Upper lobe of right lung (tissue), 1 donor: ENCODE measurements at regions not wholly inside any gene's neighbourhood (a gene's known extent, or its start where the extent isn't known, plus 50 kb on each side); places are given as distances from the start of the nearest gene placed in this dataset.

Source experiments
- ATAC-seq: fragments of 200-7000 bp; cut with Tn5 transposase; one replicate; pipeline ENCODE4 v1.9.1; 2020; ENCODE audit warnings: mild to moderate bottlenecking, moderate library complexity
- DNase-seq: peaks from one replicate; pipeline ENCODE4 v3.0.0-alpha.2; 2020
- H3K27ac ChIP-seq: fragments of 200-600 bp; one replicate; pipeline ENCODE4 v1.8.0; 2022
- H3K27me3 ChIP-seq: fragments of 200-600 bp; one replicate; pipeline ENCODE4 v1.8.0; 2022; ENCODE audit warnings: mild to moderate bottlenecking
- H3K36me3 ChIP-seq: fragments of 200-600 bp; one replicate; pipeline ENCODE4 v1.8.0; 2022
- H3K4me1 ChIP-seq: fragments of 200-600 bp; one replicate; pipeline ENCODE4 v1.8.0; 2022
- H3K4me3 ChIP-seq: fragments of 200-600 bp; one replicate; pipeline ENCODE4 v1.8.0; 2022; ENCODE audit warnings: mild to moderate bottlenecking
- H3K9me3 ChIP-seq: fragments of 200-600 bp; one replicate; pipeline ENCODE4 v1.8.0; 2022
- intact Hi-C: fragments of 100-400 bp; cut with DNase I; formaldehyde crosslinking; loops from one replicate; pipeline ENCODE4 v1.11.0; 2022
- TF ChIP-seq, protein P1 (sequence below): fragments of 200-600 bp; IDR thresholded peaks from one replicate; pipeline ENCODE4 v1.8.0; 2022; ENCODE audit warnings: antibody characterized with exemption
- donor health status: DM: no; HTN: yes; CAD: no; lungs with severe emphysema.

DNA sequence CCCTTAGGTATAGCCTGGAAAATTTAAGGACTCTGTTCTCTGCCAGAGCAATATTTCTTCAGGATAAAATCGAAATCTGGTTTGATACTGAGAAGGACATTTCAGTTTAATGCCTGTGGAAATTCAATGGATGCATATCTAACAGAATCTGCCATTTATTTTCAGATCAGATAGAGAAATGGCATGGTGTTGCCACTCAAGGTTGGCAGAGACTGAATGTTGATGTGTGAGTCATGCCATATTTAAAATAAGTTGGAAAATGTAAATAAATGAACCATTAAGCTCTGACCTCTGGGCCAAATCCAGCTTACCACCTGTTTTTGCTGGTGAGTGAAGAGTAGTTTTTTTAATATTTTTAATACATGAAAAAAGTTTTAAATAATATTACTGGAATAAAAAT lies 594.6 kb downstream of the DOK5 start:
- H3K4me1 ChIP-seq = no peaks in the 10 kb centered on the region
- no peak overlapping the region for H3K27ac ChIP-seq
- TF ChIP-seq, protein P1, sequence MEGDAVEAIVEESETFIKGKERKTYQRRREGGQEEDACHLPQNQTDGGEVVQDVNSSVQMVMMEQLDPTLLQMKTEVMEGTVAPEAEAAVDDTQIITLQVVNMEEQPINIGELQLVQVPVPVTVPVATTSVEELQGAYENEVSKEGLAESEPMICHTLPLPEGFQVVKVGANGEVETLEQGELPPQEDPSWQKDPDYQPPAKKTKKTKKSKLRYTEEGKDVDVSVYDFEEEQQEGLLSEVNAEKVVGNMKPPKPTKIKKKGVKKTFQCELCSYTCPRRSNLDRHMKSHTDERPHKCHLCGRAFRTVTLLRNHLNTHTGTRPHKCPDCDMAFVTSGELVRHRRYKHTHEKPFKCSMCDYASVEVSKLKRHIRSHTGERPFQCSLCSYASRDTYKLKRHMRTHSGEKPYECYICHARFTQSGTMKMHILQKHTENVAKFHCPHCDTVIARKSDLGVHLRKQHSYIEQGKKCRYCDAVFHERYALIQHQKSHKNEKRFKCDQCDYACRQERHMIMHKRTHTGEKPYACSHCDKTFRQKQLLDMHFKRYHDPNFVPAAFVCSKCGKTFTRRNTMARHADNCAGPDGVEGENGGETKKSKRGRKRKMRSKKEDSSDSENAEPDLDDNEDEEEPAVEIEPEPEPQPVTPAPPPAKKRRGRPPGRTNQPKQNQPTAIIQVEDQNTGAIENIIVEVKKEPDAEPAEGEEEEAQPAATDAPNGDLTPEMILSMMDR = no peak
- ATAC-seq = no peak
- H3K27me3 ChIP-seq = no peaks in the 10 kb centered on the region
- no peaks in the 10 kb centered on the region for H3K9me3 ChIP-seq
- no peak for DNase-seq
- intact Hi-C loops = no loop called here
- no peaks in the 10 kb centered on the region for H3K36me3 ChIP-seq
- no peak overlapping the region for H3K4me3 ChIP-seq

DNA sequence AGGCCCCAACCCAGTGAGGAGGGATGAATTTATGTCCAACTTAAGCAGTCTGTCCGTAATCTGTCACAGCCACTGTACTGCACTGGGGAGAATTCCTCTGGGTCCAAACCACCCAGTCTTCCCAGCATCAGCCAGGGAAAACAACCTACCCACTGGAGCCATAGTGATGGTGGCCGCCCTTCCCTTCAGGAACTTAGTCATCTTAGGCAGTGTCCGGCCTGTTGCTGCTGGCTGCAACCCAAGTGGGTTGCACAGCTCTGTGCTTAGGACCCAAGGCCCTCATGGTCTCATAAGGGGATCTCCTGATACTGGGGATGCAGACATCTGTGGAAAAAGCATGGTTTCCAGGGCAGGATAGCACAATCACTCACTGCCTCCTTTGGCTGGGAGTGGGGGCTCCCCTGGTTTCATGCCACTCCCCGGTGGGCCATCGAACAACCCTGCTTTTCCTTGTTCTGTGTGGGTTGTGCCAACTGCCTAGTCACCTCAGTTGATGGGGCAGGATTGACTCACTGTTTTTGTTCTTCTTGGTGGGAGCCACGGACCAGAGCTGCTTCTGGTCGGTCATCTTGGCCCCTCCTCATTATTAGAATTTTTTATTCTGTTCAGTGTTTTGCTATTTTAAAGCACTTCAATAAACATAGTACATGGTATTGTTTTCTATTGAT lies 591.9 kb downstream of the DOK5 start:
- H3K27ac ChIP-seq = no peak overlapping the region
- TF ChIP-seq, protein P1 = no peak
- H3K4me1 ChIP-seq = no peaks in the 10 kb centered on the region
- H3K36me3 ChIP-seq = no peaks in the 10 kb centered on the region
- DNase-seq (no peak), ATAC-seq (no peak)
- no peaks in the 10 kb centered on the region for H3K27me3 ChIP-seq
- H3K4me3 ChIP-seq = no peak overlapping the region
- H3K9me3 ChIP-seq = peaks cover 7% of the 10 kb centered on the region
- intact Hi-C loops = no loop called here

DNA sequence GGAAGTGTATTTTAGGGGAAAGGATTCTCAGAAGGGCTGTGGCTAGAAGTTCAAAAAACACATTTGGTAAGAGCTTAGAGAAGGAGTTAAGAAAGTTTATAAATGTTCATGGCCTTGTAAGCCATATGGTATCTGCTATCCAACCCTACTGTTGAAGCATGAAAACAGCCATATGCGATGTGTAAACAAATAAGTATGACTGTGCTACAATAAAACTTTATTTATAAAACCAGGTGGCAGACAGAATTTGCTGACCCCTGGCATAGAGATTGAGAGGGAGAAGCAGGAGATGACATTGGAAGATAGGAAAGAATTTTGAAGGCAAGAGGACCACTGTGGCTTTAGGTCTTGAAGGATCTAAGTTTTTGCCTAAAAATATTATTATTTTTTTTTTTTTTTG lies 583.5 kb downstream of the DOK5 start:
- Histone ChIP-seq H3K4me3 (no peak overlapping the region), H3K36me3 (no peaks in the 10 kb centered on the region), H3K27ac (no peak overlapping the region), H3K9me3 (no peaks in the 10 kb centered on the region), H3K4me1 (no peaks in the 10 kb centered on the region), H3K27me3 (no peaks in the 10 kb centered on the region)
- intact Hi-C loops = no loop called here
- no peak for DNase-seq
- TF ChIP-seq, protein P1 = no peak
- no peak for ATAC-seq

DNA sequence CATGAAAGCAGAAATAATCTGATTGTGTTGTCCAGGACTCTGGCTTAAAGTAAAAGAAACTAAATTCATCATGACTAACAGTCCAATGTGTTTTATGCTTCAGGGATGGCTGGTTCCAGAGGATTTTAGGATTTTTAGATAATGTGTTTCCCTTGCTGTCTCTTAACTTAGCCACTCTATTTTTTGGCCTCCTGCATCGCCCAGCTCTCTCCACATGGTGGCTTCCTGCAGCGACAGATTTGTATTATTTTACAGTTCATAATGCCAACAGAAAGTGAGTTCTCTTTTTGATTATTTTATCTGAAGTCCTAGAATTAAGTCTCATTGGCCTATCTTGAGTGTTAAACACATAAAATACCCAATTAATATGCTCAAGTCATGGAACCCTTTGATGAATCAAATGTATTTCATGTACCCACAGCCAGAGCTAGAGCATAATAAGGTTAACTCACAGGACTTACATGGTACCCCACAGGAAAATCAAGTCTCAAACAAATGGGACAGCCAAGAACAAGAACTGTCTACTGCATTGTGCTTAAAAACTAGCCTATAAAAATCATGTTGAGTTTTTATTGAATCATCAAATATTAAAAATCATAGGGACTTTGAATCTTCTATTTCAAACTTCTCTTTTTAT lies 582.5 kb downstream of the DOK5 start:
- TF ChIP-seq, protein P1 = peak; percentile 31
- intact Hi-C loops = no loop called here
- ATAC-seq (no peak), DNase-seq (no peak)
- H3K27ac ChIP-seq = no peak overlapping the region
- H3K27me3 ChIP-seq = no peaks in the 10 kb centered on the region
- no peaks in the 10 kb centered on the region for H3K9me3 ChIP-seq
- H3K4me3 ChIP-seq = no peak overlapping the region
- H3K36me3 ChIP-seq = no peaks in the 10 kb centered on the region
- no peaks in the 10 kb centered on the region for H3K4me1 ChIP-seq

DNA sequence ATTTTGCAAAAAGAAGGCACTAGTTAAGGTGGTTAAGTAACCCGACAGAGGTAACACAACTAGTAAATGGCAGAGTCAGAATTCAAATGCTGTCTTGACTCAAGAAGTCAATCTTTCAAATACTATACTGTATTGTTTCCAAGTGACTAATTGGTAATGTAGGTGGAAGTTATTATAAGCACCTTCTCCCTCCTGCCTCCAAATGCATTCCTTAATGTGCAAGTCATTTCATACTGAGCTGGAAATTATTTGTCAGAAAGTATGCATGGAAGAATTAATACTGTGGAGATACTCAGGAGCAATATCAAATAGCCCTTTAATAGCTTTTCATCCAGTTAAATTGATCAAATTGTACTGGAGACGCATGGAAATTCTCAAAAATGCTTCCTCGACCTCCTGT lies 579.1 kb downstream of the DOK5 start:
- no peak overlapping the region for H3K4me3 ChIP-seq
- ATAC-seq = no peak
- intact Hi-C loops = no loop called here

More for the DNA sequence above, 579.1 kb downstream of the DOK5 start:
- Histone ChIP-seq H3K36me3 (no peaks in the 10 kb centered on the region), H3K27ac (no peak overlapping the region), H3K4me1 (no peaks in the 10 kb centered on the region), H3K27me3 (no peaks in the 10 kb centered on the region), H3K9me3 (no peaks in the 10 kb centered on the region)
- no peak for DNase-seq
- TF ChIP-seq, protein P1 = no peak
